PC-9 (cell line): ENCODE measurements at regions not wholly inside any gene's neighbourhood (a gene's known extent, or its start where the extent isn't known, plus 50 kb on each side); places are given as distances from the start of the nearest gene placed in this dataset.
"Not testable (repeated sequence)": the region's sequence is repeated elsewhere in the genome, so short reads cannot be mapped to it uniquely, and the experiment has no call there.

Experiments used
- CTCF ChIP-seq: fragments of 200-600 bp; sonication (generic); conservative IDR thresholded peaks from 2 replicates; pipeline ENCODE4 v1.6.1; 2017; ENCODE audit warnings: mixed run types, antibody characterized with exemption, mild to moderate bottlenecking, moderate library complexity
- EZH2 ChIP-seq: fragments of 200-600 bp; sonication (generic); IDR thresholded peaks from 2 replicates; pipeline ENCODE4 v1.8.0; 2017; ENCODE audit warnings: antibody characterized with exemption, low read depth

GRCh38 chr2:87619121-87619520 is 128.8 kb upstream of the PLGLB2 start:
- not testable (repeated sequence) for TF ChIP-seq EZH2, CTCF
